NCI-H460 (cell line): ENCODE measurements at regions not wholly inside any gene's neighbourhood (a gene's known extent, or its start where the extent isn't known, plus 50 kb on each side); places are given as distances from the start of the nearest gene placed in this dataset.

Experiments used
- DNase-seq: peaks from one replicate; pipeline ENCODE4 v3.0.0-alpha.2; 2016; ENCODE audit warnings: low read depth; ENCODE audit errors: extremely low read depth

DNA sequence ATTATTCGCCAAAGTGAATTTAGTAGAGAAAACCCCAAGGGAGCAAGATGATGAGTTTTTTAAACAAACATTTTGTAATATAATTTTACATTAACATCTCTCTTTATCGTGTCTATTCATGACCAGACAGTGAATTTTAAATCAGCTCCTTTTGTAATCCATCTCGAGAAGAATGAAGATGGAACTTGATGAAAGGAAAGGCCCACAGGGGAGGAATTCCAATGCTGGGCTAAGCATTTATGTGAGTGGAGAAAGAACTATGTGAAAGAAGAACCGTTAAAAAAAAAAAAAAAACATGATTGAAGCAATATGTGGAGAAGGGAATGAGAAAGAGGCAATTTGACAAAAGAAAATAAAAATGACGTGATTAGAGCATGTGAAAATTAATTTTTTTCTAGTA lies 170.6 kb downstream of the KCTD12 start:
- DNase-seq, result no peak

DNA sequence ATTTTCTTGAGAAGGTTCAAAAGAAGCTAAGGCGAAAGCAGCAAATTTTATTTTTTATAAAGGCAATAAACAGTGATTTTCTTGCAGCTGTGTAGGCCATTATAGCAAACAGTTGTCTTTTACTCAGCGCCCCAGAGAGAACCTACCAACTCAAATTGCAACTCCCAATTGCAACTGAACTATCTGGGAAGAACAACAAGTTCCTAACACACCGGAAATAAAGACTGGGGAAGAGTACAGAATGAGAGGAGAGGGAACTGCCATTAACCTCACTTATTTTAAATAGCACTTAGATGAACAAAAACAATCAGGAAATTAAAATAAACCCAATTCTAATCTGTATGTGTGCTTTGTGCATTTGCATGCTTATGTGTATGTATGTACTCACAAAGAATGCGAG lies 171.1 kb downstream of the KCTD12 start:
- DNase-seq, result no peak

DNA sequence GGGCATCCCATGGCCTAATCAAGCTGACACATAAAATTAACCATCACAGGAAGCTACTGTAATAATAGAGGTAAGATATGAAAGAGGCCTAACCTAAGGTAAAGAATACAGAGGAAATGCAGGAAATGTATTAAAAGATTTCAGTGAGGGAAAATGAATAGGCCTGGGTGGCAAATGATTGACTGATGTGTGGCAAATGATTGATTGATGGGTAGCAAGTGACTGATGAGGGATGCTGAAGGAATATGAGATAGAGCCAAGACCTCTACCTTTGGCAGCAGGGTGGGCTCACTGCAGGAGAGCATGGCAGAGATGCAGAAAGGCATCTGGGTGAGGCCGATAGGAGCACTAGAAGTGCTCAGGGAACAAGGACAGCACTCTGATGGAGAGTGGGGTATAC lies 172.9 kb downstream of the KCTD12 start:
- DNase-seq, result no peak

DNA sequence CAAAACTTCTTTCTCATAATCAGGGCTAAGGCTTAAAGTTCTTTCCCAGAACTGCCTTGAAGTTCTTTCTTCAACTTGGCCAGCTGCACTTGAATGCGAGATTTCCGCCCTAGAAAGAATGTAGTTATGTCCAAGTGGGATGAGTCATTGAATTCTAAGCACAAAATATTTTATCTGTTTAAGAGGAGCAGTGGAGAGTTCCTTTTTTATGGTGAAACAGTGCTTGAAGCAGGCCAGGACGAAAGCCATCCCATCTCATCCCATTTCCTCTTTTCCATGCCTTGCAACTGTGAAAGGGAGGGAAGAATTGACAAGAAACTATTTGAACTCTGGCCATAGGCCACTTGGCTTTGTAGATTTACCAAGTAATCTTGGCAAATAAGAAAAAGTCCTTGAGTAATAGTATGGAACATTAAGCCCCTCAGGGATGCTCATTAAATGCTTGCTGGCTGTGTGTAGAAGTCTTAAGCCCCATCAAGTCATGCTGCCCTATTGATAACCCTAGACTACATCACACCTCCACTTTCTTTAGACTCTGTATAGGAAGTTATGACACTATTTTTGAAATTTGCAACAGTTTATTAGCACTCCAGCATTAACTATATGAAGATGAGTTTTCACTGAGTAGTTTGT lies 174.5 kb downstream of the KCTD12 start:
- no peak for DNase-seq

DNA sequence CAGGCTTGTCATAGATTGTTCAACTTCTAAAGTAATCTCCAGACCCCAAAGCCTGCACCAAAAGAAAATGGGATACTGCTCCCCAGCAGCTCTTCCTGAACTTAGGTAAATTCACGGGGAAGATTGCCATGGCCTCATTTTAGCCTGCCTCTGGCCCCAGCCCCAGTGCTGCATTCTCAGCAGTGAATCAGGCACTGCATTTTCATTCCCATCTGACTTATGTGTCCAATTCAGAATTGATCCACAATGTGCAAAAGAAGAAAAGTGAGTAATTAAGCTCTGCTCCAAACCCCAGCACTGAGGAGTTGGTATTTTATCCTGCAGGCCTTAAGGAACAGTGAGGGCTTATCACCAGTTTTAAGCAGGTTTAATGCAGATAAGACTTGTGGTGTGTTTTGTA lies 176.4 kb downstream of the KCTD12 start:
- no peak for DNase-seq

DNA sequence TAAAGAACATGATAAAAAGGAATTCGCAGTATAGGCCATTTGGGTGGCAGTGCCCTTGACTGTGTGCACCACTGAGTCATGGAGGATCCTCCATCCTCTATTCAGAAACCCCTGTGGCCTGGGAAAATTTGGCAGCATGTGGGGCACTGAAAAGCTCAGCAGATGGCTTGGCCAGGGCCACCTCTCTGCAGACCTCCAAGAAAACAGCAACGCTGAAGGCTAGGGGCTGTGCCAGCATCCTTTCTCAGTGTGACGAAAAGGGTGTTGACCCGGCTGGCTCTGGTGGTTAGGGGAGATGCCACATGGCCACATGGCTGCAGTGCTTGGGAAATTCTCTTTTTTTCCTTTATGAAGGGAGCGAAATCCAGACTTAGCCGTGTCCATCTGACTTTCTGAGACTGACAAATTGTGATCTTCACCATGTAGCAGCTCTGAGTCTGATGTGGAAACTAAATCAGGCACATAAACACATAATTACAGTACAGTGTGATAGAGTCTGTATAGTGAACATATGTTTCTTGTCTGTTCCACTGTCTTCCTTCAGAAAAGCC lies 178.0 kb downstream of the KCTD12 start:
- DNase-seq, result no peak

DNA sequence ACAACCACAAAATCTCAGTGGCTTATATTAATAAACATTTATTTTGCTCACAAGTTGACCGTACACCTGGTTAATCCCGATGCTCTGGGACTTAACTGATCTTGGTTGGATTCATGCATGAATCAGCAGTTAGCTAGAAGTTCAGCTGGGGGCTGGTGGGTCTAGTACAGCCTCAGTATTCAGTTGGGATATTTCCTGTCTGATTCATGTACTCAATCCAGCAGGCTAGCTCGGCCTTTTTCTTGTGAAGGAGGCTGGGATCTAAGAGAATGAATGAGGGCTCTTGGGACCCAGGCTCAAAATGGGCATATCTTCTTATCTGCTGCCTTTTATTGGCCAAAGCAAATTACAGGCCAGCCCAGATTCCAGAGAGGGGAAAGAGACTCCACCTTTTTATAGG lies 178.8 kb downstream of the KCTD12 start:
- DNase-seq, result no peak

DNA sequence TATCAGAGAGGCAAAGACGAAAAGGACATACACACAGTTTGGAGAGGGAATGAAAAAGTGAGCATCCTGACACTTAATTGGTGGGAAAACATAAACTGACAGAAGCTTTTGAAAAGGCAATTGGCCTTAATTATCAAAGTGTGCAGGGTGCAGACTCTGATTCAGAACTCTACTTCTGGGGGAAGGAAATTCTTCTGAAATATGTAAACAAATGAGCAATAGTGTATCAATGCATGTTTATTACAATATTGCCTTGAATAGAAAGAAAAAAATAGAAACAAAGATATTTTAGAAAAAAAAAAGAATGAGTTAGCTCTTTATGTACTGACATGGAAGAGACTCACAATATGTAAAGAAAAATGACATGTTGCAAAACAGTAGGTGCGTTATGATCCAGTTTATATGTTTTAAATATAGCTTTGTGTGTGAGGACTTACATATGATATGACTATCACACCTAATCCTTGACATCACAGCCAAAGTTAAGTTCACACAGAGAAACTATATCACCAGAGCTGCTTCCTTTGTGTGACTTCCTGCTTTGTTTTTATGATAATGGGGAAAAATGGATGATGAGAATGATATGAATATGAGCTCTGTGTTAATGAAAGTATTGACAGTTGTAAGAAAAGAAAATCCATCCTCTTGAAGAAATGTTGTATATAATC lies 182.4 kb downstream of the KCTD12 start:
- no peak for DNase-seq

DNA sequence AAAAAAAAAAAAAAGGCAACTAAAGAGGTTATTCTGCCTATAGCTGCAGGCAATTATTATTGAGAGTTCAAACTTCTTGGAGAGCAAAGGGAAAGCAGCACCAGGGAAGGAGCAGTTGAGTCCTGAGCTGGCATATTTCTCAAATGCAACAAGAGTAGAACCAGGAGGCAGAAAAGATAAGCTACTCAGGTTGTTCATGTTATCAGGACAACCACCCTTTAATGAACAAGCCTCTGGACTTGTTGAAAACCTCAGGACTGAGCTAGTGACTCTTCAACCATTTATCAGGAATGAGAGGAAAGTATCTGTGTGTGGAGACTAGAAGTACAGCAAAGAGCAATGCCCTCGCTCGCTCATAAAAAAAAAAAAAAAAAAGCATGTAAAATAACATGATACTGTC lies 183.0 kb downstream of the KCTD12 start:
- DNase-seq, result no peak

DNA sequence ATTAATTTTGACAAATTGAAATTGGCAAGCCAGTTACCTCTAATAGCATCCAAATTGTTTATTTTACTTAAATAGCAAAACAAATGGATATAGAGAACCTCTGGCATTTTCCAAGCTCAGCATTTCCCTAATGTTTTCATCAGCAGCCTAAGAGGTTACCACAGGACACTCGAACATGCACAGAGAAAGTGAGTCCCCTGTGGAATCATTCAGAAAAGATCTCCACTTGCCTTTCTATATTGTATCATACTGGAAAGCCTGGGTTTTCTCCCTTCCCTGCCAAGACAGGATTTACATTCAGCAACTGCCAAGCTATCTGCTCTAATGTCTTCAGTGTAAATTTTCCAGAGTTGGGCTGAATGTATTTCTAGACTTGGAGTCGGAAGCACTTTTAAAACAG lies 188.9 kb downstream of the KCTD12 start:
- DNase-seq, result no peak

DNA sequence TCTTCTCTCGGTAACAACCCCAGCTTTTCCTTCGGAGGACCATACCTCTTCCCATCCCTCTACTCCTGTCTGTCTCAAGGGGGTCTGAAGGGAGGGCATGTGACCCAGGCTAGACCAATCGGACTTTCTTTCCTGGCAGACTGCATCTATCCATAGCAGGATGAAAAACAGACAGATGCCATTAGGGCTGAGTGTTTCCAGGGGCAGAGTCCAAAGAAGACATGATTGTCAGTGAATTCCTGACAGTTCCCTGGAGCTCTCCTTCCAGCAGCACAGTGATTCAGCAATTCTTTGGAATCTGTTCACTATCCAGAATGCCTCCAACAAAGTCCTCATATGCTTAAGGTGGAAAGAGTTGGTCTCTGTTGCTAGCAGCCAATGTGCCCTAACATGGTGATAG lies 189.8 kb downstream of the KCTD12 start:
- peak; percentile 16 for DNase-seq

DNA sequence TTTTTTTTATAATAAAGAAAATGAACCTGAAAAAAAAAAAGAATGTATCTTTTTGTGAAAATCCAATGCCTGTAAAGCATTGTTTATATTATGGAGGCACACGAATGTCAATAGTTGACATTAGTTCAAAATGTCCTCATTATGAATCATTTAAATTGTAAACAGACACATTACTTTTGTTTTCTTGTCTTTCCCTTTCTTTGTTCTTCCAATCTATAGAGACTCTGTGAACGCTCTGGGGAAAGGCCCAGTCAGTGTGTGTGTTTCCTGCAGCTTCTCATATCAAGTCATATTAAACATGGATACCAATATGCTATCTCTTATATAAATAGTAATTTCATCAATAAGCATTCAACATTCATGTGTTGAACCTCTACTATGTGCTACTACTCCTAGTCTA lies 193.1 kb downstream of the KCTD12 start:
- DNase-seq, result no peak

DNA sequence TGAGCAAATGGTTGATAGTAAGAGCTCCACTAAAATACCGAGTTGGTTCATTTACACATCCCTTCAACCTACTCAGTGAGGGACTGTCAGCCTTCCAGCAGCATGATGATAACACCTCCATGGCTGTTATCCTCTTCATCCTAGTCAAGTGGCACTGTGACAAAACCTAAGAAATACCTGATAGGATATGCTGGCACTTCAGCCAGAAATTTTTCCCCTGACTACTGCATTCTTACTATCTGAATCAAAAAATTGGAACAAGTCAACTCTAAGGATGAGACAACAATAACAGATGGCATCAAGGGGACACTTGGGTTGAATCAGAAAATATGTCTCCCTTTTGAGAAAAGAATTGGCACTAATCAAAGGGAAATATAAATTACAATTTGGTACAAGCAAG lies 193.9 kb downstream of the KCTD12 start:
- no peak for DNase-seq

DNA sequence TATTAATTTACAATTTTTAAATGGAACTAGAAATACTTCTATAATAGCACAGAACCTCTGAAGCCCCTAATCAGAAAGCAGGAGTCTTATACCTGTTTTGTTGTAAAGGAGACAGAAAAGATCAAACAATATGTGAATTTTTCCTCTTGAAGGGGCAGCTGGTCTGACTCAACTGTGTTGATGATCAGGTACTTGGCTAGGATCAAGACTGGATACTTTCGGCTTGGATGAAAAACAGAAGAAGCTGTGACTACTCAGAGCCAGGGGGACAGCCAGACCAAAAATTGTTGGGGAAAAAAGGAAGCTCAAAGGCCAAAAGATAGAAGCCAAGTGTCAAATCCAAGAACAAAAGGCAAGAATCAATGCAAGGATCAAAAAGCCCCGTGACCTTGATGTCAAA lies 195.6 kb downstream of the KCTD12 start:
- DNase-seq, result no peak

DNA sequence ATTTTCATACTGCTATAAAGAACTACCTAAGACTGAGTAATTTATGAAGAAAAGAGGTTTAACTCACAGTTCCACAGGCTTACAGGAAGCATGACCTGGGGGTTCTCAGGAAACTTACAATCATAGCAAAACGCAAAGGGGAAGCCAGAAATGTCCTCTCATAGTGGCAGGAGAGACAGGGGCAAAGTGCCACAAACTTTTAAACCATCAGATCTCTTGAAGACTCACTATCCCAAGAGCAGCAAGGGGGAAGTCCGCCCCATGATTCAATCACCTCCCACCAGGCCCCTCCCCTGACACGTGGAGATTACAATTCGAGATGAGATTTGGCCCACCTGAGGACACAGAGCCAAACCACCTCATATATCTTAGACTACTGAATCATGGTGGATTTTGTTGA lies 198.7 kb downstream of the KCTD12 start:
- no peak for DNase-seq

DNA sequence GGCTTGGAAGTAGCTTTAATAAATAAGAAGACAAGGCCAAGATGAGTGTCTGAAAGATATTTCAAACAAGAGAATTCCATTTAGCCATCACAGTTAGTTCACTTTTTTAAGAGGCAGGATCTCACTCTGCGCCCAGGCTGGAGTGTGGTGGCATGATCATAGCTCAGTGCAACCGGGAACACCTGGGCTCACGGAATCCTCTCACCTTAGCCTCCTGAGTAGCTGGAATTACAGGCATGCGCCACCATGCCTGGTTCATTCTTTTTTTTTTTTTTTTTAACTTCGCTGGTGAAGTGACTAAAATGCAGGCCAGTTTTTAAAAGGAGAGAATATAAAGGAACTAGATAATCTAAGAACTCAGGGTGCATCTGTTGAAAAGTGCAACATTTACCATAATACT lies 200.3 kb downstream of the KCTD12 start:
- no peak for DNase-seq

DNA sequence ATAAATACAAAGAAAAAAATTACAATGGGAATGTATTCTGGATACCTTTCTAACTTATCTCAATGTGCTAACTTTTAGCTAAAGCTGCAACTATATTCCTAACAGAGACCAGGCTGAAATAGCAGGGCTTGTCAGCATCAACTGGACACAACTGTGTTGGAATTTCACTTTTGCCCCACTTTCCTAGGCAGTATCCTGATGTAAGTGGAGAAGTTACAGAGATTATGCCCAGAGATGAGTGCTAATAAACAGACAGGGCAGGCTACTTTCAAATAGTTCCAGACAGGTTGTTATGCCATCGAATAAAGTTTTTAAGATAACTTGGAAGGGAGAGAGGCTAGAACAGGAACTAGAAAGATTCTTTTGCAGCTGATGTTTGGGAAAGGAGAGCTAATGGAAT lies 201.9 kb downstream of the KCTD12 start:
- no peak for DNase-seq

DNA sequence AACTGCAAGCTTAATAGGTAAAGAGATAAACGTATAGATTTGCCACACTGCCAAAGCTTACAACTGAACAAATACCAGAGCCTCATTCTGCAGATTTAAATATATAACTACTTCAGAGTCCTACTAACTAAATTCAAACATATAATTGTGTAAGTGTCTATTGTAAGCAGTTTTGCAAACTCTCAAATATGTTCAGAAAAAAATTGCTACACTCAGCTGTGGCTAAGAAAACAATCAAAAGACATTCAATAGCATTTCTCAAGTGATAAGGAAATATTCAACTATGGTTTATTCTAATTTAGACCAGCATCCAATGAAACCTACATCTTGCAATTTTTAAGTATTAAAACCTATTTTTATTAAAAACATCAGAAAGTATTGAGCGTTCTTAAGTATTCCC lies 202.4 kb downstream of the KCTD12 start:
- DNase-seq, result no peak

DNA sequence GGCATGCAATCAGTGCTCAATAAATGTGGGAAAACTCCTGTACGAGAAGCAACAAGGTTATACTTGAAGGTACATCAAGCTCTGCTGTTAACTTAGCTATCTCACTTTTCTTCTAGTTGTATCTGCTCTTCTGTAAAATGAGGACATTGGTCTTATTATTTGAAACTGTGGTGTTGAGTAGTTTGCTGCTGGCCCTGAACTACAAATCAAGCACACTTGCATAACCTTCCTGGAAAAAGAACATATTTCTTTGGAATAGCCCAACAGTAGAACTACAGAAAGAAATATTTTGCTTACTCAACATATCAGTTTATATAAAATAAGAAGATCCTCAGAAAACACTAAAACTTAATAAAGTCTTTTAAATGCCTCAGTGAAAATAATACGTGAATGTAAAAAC lies 203.0 kb downstream of the KCTD12 start:
- DNase-seq, result no peak

DNA sequence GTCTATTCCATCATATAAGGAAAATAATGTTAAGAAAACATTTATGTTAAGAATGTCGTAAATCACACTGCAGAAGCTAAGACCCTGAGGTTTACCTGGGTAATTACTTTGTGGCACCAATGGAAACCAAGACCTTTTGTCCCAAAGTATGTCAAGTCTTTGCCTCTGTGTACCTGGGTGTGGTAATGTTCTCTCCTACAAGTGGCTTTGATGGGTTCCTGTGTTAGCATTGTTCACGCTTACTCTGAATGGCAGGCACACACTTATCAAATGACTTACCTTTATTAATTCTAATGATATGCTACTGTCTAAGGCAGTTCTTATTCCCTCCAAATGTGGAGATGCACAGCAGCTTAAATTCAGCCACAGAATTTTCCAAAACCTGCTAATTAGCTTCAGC lies 206.1 kb downstream of the KCTD12 start:
- no peak for DNase-seq

DNA sequence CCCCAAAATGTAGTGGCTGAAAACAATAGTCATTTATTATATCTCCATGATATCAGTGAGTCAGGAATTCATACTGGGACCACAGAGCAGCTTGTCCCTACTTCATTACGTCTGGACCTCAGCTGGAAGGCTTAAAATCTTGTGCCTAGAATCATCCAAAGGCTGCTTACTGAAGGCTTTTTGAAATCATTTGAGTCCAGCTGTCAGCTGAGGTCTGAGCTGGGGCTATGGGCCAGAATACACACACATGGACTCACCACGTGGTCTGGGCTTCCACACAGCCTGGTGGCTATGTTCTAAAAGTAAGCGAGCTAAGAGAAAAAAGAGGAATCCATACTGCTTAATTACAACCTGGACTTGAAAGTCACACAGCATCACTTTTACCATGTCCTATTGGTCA lies 209.2 kb downstream of the KCTD12 start:
- no peak for DNase-seq

DNA sequence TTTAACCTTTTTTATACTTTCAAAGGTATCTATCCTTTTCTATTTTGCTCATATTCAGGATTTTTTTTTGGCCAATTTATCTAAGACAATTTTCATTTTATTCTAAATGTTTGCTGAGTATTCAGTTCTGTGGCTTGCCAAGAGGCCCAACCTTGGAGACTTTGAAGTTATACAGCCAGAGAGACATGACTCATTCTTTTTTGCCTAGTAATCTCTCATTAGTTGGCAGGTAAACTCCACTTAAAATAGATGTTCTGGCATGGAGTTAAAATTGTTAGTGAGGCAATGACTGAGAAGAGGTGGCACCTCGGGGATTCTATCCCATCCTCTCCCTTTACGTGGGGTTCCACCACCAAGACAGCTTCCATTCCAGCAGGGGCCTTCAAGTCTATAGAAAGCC lies 213.8 kb downstream of the KCTD12 start:
- no peak for DNase-seq

DNA sequence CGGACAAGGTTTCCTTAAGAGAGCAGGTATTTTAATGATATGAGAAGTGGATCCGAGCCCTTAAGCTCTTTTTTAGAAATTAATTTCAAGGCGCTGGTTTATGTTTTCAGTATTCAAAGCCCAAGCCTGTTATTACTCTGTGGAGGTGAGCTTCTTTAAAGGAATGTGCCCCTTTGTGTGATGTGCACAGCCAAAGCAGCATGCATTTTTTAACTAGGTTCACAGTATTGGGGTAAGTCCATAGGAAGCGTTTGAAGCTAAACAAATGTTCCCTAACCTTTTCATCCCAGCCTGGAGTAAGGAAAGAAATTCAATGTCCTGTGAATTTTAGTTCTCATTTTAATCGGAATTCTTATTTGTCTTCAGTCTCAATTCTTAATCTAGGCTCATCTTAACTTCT lies 217.5 kb downstream of the KCTD12 start:
- DNase-seq, result no peak
